ENCODE measurements at regions not wholly inside any gene's neighbourhood (a gene's known extent, or its start where the extent isn't known, plus 50 kb on each side); places are given as distances from the start of the nearest gene placed in this dataset.

DNA sequence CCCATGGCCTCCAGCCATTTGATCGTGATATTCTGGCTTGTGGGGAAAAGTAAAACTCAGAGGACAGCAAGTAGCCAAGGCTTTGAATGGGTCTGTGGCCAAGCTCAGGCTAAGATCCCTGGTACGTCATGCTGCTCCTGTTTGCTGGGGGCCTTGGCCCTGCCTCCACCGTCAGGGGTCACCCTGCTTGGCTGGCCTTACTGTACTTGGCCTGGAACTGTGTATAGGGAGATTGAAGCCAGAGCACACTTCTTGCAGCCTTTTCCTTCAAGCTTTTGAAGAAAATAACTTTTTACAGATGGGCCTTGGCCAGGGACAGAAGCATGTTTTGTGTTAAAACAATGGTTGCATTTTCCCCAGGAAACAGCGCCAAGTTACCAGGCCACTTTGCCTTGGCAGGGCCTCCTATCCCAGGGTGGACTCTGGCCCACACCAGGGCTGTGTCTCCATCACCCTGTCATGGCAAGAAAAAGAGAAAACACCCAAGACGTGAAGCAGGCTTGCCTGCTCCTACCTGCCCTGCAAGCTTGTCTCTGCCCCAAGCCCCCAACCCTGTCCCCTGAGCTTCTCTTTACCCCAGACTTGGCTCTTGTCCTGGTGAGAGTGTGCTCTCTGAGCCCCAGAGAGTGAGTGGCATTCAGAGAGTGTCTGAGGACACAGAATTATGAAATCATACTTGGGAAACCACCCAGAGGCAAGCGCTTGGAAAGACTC lies 286.9 kb downstream of the GADD45G start:
- TF ChIP-seq SIN3A (IDR thresholded peaks at IDR 0.05; ENCODE audit: low read depth, low read length) (no peak), STAT1 (conservative IDR thresholded peaks at IDR 0.05) (no peak), EP300 (IDR thresholded peaks at IDR 0.05; ENCODE audit: borderline replicate concordance in 1 of 2, control insufficient read depth in 1 of 2, low read depth in 2 of 2, low read length in 2 of 2) (no peak), SRF (IDR thresholded peaks at IDR 0.05; ENCODE audit: low read depth in 2 of 2, low read length in 2 of 2) (no peak), SP1 (IDR thresholded peaks at IDR 0.05; ENCODE audit: low read depth, low read length) (no peak), CEBPB (IDR thresholded peaks at IDR 0.05; ENCODE audit: borderline replicate concordance in 1 of 2, low read depth in 2 of 2, low read length in 2 of 2) (no peak), EZH2 (IDR thresholded peaks at IDR 0.05; ENCODE audit: borderline replicate concordance, control insufficient read depth, low read depth, low read length) (no peak)
- TF ChIP-seq, protein P1, sequence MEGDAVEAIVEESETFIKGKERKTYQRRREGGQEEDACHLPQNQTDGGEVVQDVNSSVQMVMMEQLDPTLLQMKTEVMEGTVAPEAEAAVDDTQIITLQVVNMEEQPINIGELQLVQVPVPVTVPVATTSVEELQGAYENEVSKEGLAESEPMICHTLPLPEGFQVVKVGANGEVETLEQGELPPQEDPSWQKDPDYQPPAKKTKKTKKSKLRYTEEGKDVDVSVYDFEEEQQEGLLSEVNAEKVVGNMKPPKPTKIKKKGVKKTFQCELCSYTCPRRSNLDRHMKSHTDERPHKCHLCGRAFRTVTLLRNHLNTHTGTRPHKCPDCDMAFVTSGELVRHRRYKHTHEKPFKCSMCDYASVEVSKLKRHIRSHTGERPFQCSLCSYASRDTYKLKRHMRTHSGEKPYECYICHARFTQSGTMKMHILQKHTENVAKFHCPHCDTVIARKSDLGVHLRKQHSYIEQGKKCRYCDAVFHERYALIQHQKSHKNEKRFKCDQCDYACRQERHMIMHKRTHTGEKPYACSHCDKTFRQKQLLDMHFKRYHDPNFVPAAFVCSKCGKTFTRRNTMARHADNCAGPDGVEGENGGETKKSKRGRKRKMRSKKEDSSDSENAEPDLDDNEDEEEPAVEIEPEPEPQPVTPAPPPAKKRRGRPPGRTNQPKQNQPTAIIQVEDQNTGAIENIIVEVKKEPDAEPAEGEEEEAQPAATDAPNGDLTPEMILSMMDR (IDR thresholded peaks at IDR 0.05 in 2 of 3, conservative IDR thresholded peaks at IDR 0.05 in 1 of 3; ENCODE audit: control insufficient read depth in 2 of 3, extremely low read depth in 1 of 3, insufficient read depth in 1 of 3, low read depth in 3 of 3, low read length in 3 of 3) = no peak
- TF ChIP-seq, protein P2, sequence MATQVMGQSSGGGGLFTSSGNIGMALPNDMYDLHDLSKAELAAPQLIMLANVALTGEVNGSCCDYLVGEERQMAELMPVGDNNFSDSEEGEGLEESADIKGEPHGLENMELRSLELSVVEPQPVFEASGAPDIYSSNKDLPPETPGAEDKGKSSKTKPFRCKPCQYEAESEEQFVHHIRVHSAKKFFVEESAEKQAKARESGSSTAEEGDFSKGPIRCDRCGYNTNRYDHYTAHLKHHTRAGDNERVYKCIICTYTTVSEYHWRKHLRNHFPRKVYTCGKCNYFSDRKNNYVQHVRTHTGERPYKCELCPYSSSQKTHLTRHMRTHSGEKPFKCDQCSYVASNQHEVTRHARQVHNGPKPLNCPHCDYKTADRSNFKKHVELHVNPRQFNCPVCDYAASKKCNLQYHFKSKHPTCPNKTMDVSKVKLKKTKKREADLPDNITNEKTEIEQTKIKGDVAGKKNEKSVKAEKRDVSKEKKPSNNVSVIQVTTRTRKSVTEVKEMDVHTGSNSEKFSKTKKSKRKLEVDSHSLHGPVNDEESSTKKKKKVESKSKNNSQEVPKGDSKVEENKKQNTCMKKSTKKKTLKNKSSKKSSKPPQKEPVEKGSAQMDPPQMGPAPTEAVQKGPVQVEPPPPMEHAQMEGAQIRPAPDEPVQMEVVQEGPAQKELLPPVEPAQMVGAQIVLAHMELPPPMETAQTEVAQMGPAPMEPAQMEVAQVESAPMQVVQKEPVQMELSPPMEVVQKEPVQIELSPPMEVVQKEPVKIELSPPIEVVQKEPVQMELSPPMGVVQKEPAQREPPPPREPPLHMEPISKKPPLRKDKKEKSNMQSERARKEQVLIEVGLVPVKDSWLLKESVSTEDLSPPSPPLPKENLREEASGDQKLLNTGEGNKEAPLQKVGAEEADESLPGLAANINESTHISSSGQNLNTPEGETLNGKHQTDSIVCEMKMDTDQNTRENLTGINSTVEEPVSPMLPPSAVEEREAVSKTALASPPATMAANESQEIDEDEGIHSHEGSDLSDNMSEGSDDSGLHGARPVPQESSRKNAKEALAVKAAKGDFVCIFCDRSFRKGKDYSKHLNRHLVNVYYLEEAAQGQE (IDR thresholded peaks at IDR 0.05; ENCODE audit: low read depth, low read length) = no peak
- TF ChIP-seq, protein P3, sequence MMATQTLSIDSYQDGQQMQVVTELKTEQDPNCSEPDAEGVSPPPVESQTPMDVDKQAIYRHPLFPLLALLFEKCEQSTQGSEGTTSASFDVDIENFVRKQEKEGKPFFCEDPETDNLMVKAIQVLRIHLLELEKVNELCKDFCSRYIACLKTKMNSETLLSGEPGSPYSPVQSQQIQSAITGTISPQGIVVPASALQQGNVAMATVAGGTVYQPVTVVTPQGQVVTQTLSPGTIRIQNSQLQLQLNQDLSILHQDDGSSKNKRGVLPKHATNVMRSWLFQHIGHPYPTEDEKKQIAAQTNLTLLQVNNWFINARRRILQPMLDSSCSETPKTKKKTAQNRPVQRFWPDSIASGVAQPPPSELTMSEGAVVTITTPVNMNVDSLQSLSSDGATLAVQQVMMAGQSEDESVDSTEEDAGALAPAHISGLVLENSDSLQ (IDR thresholded peaks at IDR 0.05) = no peak
